Prostate gland (tissue), 2 donors: ENCODE measurements at regions not wholly inside any gene's neighbourhood (a gene's known extent, or its start where the extent isn't known, plus 50 kb on each side); places are given as distances from the start of the nearest gene placed in this dataset.

ENCODE experiments used
- DNase-seq: peaks from one replicate; pipeline ENCODE4 v3.0.0-alpha.2; 2019; ENCODE audit warnings: low spot score
- H3K27ac ChIP-seq, 2 donors: fragments of 200-600 bp; sonication (generic); 2 replicates each; pipeline ENCODE4 v1.5.1; 2017 to 2019
- H3K27me3 ChIP-seq: fragments of 200-600 bp; sonication (generic); replicated peaks from 2 replicates; pipeline ENCODE4 v1.5.1; 2019; ENCODE audit not compliant: insufficient read depth
- H3K36me3 ChIP-seq, 2 donors: fragments of 200-600 bp; sonication (generic); 1 replicate in 1 of 2; 2 replicates in 1 of 2; pipeline versions ENCODE4 v1.5.1 to v1.8.1; 2017 to 2019
- H3K4me1 ChIP-seq: fragments of 200-600 bp; sonication (generic); replicated peaks from 2 replicates; pipeline ENCODE4 v1.5.1; 2019
- H3K4me3 ChIP-seq, 2 donors: fragments of 200-600 bp; sonication (generic); 2 replicates each; pipeline ENCODE4 v1.5.1; 2017 to 2019
- H3K9me3 ChIP-seq: fragments of 200-600 bp; sonication (generic); 2 replicates; pipeline ENCODE4 v1.5.1; 2017
- CTCF ChIP-seq, 4 experiments: fragments of 200-600 bp in 2 of 4; fragments of 450-650 bp in 2 of 4; sonication (generic) in 2 of 4; IDR thresholded peaks; 1 replicate in 3 of 4; 2 replicates in 1 of 4; pipeline ENCODE4 v1.5.1; 2016 to 2019; ENCODE audit warnings: antibody characterized with exemption in 4 of 4, mild to moderate bottlenecking in 2 of 4, moderate library complexity in 2 of 4
- POLR2A ChIP-seq: fragments of 450-650 bp; IDR thresholded peaks from one replicate; pipeline ENCODE4 v1.6.1; 2016; ENCODE audit warnings: antibody characterized with exemption, mild to moderate bottlenecking
- POLR2AphosphoS5 ChIP-seq: sonication (generic); formaldehyde crosslinking; IDR thresholded peaks from one replicate; pipeline ENCODE4 v1.6.1; 2017; ENCODE audit warnings: antibody characterized with exemption
- WGBS: methylation state at CpG from one replicate; pipeline ENCODE4 v1.1.5; 2018; 5-methylcytosine and 5-hydroxymethylcytosine counted together
- intact Hi-C: fragments of 100-400 bp; cut with DNase I; formaldehyde crosslinking; loops from one replicate; pipeline ENCODE4 v1.14.2; 2022

GRCh38 chr21:23316190-23316589 lies 2291.1 kb downstream of the MRPL39 start:
- no peaks in the 10 kb centered on the region for H3K4me1 ChIP-seq
- H3K4me3 ChIP-seq = no peak overlapping the region
- peaks cover 5% of the 10 kb centered on the region for H3K9me3 ChIP-seq
- H3K27ac ChIP-seq = no peak overlapping the region
- no peaks in the 10 kb centered on the region for H3K36me3 ChIP-seq
- intact Hi-C loops = no loop called here
- DNase-seq = no peak
- TF ChIP-seq CTCF (IDR thresholded peaks at IDR 0.05) (no peak), POLR2AphosphoS5 (no peak), POLR2A (no peak)
- H3K27me3 ChIP-seq = no peaks in the 10 kb centered on the region

- Histone ChIP-seq H3K4me1 (no peaks in the 10 kb centered on the region), H3K9me3 (no peaks in the 10 kb centered on the region), H3K4me3 (no peak overlapping the region), H3K27me3 (no peaks in the 10 kb centered on the region), H3K36me3 (no peaks in the 10 kb centered on the region), H3K27ac (no peak overlapping the region)
- intact Hi-C loops = no loop called here
- WGBS = 40% methylated on average over 1 of the region's 1 CpG
- TF ChIP-seq POLR2AphosphoS5 = no peak
- no peak for TF ChIP-seq CTCF (IDR thresholded peaks at IDR 0.05)
- no peak for TF ChIP-seq POLR2A
- DNase-seq = no peak
Observed at GRCh38 chr21:23308741-23309140, 2298.5 kb downstream of the MRPL39 start.

- intact Hi-C loops = no loop called here
- H3K36me3 ChIP-seq = no peaks in the 10 kb centered on the region
- no peaks in the 10 kb centered on the region for H3K9me3 ChIP-seq
- 56% methylated on average over 1 of the region's 1 CpG for WGBS
- no peaks in the 10 kb centered on the region for H3K4me1 ChIP-seq
- no peaks in the 10 kb centered on the region for H3K27me3 ChIP-seq
- H3K27ac ChIP-seq = no peak overlapping the region
- TF ChIP-seq CTCF (IDR thresholded peaks at IDR 0.05) (no peak), POLR2AphosphoS5 (no peak), POLR2A (no peak)
- no peak overlapping the region for H3K4me3 ChIP-seq
- no peak for DNase-seq
Observed at GRCh38 chr21:23307065-23307464, 2300.2 kb downstream of the MRPL39 start.

GRCh38 chr21:23292292-23292691 lies 2294.1 kb downstream of the NCAM2 start:
- H3K27me3 ChIP-seq = no peaks in the 10 kb centered on the region
- no peaks in the 10 kb centered on the region for H3K9me3 ChIP-seq
- intact Hi-C loops = no loop called here
- no peaks in the 10 kb centered on the region for H3K4me1 ChIP-seq
- DNase-seq = no peak
- WGBS = 86% methylated on average over 3 of the region's 3 CpGs
- no peak overlapping the region for H3K4me3 ChIP-seq
- H3K27ac ChIP-seq = no peak overlapping the region
- no peaks in the 10 kb centered on the region for H3K36me3 ChIP-seq
- TF ChIP-seq POLR2AphosphoS5 (no peak), POLR2A (no peak), CTCF (IDR thresholded peaks at IDR 0.05) (no peak)

- Histone ChIP-seq H3K36me3 (no peaks in the 10 kb centered on the region), H3K9me3 (no peaks in the 10 kb centered on the region), H3K4me1 (no peaks in the 10 kb centered on the region), H3K27me3 (no peaks in the 10 kb centered on the region), H3K27ac (no peak overlapping the region), H3K4me3 (no peak overlapping the region)
- 91% methylated on average over 2 of the region's 2 CpGs for WGBS
- intact Hi-C loops = no loop called here
- TF ChIP-seq CTCF (IDR thresholded peaks at IDR 0.05) (no peak), POLR2A (no peak), POLR2AphosphoS5 (no peak)
- no peak for DNase-seq
Observed at GRCh38 chr21:23281917-23282316, 2283.7 kb downstream of the NCAM2 start.
